DOHH2 (cell line): ENCODE measurements at regions not wholly inside any gene's neighbourhood (a gene's known extent, or its start where the extent isn't known, plus 50 kb on each side); places are given as distances from the start of the nearest gene placed in this dataset.

ENCODE experiments used
- CTCF ChIP-seq: fragments of 200-600 bp; sonication (generic); IDR thresholded peaks from one replicate; pipeline ENCODE4 v1.5.1; 2014; ENCODE audit warnings: antibody characterized with exemption, mild to moderate bottlenecking, low read depth, low read length; ENCODE audit not compliant: poor library complexity, severe bottlenecking
- EZH2phosphoT487 ChIP-seq: fragments of 200-600 bp; sonication (generic); IDR thresholded peaks from 2 replicates; pipeline ENCODE4 v1.6.1; 2017; ENCODE audit warnings: borderline replicate concordance, mild to moderate bottlenecking, antibody characterized with exemption, low read length, moderate library complexity, mixed read lengths

DNA sequence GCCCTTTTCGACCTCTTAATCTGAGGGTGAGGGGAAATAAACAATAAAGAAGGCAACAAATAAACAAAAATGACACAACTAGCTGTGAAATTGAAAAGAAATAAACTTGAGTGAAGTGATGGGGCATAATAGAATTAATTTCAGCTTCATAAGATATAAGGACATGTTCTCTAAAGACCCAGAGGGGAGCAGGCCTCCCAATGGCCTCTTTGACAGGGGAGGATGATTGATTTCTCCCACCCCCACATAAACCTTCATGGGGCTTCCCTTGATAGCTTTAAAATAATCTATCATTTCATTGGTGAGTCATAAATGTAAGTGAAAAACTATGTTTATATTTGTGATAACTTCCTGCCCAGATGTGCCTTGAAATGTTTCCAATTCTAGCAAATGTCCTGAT, 226.3 kb upstream of the RAG2 start:
- TF ChIP-seq CTCF (no peak), EZH2phosphoT487 (no peak)
